ENCODE measurements at regions not wholly inside any gene's neighbourhood (a gene's known extent, or its start where the extent isn't known, plus 50 kb on each side); places are given as distances from the start of the nearest gene placed in this dataset.
"Not testable (repeated sequence)": the region's sequence is repeated elsewhere in the genome, so short reads cannot be mapped to it uniquely, and the experiment has no call there.

DNA sequence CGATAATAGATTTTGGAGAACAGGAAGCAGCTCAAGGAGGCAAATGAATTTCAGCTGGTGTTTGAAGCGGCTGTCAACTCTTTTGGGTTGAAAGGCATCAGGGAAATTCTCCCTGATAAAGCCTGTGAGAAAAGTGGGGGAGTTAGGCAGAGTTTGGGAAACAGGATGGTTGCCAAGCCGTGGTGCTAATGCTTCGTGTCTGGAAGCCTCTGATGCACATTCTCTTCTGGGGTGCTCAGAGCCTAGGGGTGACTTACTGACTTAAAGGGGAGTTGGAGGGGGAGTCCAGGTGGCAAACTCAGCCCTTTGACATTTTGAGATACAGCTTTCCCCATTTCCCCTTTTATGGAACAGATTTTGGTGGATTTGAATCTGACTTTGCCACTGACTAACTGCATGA, 202.5 kb upstream of the CLINT1 start:
- no peak for DNase-seq (ENCODE audit: low read depth, low spot score)
- H3K27ac ChIP-seq, result no peak overlapping the region

DNA sequence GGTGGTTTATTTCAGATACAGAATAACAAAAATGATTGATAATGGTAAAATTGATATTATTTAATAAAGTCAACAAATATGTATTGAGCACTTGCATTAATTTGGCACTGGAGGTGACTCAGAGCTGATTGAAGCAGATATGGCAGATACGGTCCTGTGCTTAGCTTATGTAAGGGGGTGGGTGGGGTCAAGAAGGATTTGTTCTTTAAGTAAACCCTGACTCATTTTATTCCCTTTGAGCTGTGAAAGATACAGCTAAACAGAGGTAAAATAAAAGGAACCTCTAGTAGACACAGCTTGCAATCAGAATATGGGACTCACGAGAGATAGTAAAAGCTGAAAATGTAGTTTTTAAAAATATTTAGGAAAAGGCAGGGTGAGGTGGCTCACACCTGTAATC, 201.3 kb upstream of the CLINT1 start:
- peak; percentile 58 for DNase-seq (ENCODE audit: low read depth, low spot score)
- H3K27ac ChIP-seq, result peak overlapping the region; percentile 28

DNA sequence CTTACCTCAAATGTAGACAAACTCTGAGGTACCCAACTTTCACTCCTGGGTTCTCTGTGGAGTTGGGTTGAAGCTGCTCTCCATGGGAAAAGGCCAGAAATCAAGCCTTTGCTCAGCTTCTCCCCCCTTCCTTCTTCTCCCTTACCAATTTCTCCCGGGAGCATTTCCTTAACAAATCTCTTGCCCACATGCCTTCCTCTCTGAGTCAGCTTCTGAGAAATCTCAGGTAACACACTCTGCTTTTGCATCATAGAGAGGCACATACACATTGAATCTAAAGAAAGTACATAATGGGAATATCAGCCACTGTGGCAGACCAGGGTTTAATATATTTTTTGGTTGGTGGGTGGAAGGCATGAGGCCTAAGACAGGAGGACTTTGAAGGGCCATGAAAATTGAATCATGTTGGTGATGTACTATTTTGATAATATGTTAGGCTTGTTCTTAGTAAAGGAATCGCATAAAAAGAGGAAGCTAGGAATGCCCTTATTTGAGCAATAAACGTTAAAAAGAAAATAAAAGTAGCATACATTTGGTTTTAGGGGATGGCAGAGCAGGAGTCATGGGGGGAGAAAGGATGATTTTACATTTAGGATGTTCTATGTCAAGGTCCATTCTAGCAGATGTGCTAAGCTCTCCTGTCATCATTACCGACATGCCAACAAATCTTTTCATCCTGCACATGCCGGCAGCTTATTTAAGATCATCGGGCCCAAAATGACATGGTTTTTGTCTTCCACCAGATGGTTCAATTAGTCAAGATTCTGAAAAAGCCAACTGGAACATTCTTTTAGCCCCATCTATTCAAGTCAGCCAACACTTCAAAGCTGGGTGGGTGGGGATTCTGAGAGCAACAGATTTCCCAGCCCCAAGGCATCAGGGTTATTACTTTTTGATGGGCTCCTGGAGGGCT, 199.5 kb upstream of the CLINT1 start:
- H3K27ac ChIP-seq, result peak overlapping the region; percentile 85
- DNase-seq (ENCODE audit: low read depth, low spot score), result no peak

DNA sequence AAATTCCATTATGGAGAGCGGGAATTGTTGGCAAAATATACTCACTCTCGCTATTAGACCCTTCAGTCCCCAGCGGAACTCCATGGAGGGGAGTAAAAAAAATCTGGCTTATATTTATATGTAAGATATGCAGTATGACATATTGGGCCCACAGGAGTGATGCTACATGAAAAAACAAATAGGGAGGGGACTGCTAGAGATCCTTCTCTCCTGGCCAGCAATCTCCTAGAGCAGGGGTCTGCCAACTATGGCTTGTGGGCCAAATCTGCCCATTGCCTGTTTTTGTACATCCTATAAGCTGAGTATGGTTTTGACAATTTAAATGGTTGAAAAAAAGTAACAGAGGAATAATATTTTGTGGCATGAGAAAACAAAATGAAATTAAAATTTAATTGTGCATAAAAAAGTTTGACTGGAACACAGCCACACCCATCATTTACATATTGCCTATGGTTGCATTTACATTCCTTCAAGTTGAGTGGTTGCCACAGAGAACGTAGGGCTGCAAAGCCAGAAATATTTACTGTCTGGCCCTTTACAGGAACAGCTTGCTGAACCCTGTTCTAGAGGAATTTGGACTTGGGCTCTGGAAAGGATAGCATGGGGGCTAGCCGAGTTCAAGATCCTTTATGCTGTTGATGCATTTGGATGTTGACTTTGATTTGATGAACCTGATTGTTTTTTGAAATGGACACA, 197.3 kb upstream of the CLINT1 start:
- DNase-seq (ENCODE audit: low read depth, low spot score), result no peak
- H3K27ac ChIP-seq, result peak overlapping the region; percentile 85

DNA sequence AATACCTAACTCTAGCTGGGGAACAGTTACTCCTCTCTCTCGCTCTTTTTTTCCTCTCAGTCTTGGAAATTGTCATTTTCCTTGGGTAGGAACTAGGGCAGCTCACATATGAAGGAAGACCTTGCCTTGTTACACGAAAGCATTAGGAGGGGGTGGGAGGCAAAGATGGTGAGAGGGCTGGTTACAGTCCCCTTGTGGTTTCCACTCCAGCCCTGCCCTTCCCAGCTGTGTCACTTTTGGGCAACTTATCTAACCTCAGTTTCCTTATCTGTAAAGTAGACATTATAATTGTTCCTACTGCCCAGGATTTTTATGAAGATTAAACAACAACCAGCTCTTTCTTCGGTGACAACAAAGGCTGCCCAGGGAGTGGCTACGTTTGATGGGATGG, 196.2 kb upstream of the CLINT1 start:
- no peak for DNase-seq (ENCODE audit: low read depth, low spot score)
- peak overlapping the region; percentile 85 for H3K27ac ChIP-seq

DNA sequence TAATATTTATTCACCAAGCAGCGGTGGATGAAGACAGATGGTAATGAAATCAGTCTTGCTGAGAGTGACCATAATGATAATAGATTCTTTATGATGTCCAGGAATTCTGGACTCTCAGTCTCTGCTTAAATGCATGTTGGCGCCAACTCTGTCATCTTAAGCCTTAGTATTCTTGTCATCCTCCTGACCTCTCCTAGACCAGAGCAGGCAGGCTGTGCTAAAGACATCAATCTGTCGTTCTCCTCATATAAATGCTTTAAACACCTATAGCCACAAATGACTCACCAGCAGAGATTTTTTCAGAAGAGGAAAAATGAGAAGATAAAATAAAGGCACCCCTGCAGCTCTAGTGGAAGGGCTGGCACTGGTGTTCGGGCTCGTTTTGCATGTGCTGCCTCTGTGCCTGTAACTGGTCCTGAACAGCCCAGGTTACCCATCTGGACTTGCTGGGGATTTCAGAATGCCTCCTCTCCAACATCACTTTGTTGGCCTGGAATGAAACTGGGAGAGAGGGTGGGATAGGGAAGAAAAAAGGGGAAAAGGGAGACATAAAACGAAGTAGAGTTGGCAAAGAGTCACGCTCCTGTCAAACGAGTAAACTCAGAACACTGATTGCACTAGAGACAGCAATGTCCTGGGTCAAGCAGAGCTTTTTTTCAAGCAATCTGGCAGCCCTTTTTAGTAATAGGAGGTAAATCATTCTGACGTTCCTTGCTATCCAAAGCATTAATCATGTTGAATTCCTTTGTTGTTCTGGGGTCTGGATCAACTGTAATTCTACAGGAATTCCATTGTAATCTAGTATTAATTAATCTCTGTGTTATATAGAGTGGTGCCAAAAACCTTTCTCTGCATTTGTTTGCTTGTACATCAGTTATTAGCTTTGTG, 195.5 kb upstream of the CLINT1 start:
- no peak for DNase-seq (ENCODE audit: low read depth, low spot score)
- H3K27ac ChIP-seq, result peak overlapping the region; percentile 85

DNA sequence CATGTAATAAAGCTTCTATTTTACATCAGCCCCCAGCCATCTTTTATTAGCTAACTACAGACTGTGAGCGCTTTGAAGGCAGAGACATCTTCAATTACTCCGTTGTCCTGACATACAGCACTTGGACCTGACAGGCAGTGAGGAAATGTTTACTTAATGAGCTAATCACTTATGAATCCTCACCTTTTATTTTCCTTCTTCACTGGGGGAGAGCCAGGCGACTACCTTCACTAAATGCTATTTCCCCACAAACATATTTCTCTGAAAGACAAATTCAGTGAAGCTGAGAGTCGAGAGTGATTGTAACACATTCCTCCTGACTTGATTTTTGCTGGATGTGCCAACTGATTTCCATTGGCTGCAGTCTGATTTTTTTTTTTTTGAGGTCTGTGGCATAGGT, 192.1 kb upstream of the CLINT1 start:
- peak overlapping the region; percentile 41 for H3K27ac ChIP-seq
- DNase-seq (ENCODE audit: low read depth, low spot score), result peak; percentile 36

DNA sequence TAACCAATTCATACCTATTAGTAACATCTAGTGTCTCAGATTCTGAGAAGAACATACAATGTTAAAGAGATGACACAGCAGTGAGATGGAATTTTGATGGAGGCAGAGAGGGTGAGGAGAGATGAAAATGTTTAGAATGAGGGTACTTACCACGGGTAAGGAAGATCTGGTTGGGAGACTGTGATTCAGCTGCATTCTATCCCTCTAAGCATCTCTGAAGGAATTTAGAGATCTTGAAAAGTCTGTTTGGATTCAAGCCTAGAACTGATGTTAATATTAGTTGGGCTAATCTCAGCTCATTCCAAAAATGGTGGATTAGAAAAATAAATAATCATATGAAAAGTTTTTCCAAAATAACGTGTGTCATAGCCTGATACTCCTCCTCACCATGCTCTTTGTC, 191.5 kb upstream of the CLINT1 start:
- peak overlapping the region; percentile 41 for H3K27ac ChIP-seq
- DNase-seq (ENCODE audit: low read depth, low spot score), result no peak

DNA sequence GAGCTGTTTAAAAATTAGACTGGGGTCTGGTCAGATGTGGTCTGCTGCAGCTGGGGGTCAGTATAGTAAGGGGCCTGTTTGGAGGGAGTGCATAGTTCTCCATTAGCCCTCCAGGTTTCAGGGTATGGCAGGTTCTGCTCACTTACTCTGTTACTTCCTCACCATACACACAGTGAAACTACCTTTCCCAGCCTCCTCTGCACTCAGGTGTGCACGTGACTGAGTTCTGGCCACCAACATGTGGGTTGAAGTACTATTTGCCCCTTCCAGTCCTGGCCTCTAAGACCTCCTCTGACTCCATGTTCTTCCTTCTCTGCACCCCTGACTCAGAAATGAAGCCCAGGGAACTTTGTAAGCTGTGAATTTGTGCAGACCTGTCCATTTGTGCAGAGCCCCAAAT, 190.5 kb upstream of the CLINT1 start:
- no peak overlapping the region for H3K27ac ChIP-seq
- no peak for DNase-seq (ENCODE audit: low read depth, low spot score)

DNA sequence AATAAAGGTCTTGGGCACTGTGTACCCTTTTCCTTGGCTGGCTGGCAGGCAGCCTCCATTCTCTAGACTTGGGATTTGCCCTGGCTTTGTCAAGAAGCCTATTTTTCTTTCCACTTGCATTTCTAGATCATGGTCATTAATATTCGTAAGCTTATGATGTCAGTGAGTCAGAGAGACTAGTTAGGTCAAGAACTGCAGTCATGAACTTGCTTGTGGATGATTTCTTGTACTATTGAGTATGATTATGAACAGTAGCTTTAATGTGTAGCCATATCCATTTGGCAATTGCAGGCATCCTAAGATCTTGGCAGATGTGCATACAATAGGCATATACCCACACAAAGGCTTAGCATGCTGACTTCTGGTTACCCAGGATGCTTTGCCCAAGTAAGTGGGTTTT, 186.8 kb upstream of the CLINT1 start:
- no peak for DNase-seq (ENCODE audit: low read depth, low spot score)

DNA sequence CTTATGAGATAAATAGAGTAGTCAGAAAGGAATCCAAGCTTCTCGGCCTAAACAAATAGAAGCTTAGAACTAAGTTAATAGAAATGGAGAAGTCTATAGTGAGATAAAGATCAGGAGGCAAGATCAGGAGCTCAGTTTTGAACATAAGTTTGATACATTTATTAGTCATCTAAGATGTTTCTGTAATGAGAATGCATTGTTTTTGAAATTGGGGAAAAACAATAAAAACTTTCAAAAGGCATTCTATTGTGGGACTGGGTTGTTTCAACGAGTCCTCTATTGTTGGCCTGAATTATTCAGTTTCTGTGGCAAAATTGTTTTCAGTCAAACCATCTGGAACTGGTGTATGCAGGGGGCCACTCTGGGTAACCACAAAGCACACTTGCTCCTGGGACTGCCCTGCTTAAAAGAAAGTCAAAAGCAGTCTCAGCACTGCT, 181.0 kb upstream of the CLINT1 start:
- no peak for DNase-seq (ENCODE audit: low read depth, low spot score)
- no peak overlapping the region for H3K27ac ChIP-seq

More for the DNA sequence above, 186.8 kb upstream of the CLINT1 start:
- H3K27ac ChIP-seq, result no peak overlapping the region

DNA sequence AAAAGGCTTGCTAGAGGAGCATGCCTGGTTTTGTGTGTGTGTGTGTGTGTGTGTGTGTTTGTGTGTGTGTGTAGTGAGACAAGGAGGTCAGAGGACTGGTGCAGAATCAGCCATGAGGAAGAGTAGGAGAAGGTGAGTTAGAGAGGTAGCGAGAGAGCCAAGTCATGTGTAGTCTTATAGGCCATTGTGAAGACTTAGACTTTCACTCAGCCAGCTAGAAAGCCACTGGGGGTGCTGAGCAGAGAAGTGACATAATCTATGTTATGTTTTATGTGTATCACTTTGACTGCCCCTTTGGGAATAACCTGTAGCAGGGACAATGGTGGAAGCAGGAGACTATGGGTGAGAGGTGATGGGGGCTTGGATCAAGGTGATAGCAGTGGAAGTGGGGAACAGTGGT, 180.5 kb upstream of the CLINT1 start:
- DNase-seq (ENCODE audit: low read depth, low spot score), result no peak
- no peak overlapping the region for H3K27ac ChIP-seq

DNA sequence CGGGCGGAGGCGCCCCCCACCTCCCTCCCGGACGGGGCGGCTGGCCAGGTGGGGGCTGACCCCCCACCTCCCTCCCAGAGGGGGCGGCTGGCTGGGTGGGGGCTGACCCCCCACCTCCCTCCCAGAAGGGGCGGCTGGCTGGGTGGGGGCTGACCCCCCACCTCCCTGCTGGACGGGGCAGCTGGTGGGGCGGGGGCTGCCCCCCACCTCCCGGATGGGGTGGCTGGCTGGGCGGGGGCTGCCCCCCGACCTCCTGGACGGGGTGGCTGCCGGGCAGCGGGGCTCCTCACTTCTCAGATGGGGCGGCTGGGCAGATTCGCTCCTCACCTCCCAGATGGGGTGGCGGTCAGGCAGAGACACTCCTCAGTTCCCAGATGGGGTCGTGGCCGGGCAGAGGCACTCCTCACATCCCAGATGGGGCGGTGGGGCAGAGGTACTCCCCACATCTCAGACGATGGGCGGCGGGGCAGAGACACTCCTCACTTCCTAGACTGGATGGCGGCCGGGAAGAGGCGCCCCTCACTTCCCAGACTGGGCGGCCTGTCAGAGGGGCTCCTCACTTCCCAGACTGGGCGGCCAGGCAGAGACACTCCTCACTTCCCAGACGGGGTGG, 178.1 kb upstream of the CLINT1 start:
- not testable (repeated sequence) for DNase-seq (ENCODE audit: low read depth, low spot score)

DNA sequence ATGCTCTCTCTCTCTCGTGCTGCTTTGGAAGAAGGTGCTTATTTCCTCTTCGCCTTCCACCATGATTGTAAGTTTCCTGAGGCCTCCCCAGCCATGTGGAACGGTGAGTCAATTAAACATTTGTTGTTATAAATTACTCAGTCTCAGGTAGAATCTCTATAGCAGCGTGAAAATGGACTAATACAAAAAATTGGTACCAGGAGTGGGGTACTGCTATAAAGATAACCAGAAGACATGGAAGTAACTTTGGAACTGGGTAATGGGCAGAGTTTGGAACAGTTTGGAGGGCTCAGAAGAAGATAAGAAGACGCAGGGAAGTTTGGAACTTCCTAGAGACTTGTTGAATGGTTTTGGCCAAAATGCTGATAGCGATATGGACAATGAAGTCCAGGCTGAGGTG, 175.6 kb upstream of the CLINT1 start:
- not testable (repeated sequence) for H3K27ac ChIP-seq; DNase-seq (ENCODE audit: low read depth, low spot score)

More for the DNA sequence above, 178.1 kb upstream of the CLINT1 start:
- H3K27ac ChIP-seq, result not testable (repeated sequence)

DNA sequence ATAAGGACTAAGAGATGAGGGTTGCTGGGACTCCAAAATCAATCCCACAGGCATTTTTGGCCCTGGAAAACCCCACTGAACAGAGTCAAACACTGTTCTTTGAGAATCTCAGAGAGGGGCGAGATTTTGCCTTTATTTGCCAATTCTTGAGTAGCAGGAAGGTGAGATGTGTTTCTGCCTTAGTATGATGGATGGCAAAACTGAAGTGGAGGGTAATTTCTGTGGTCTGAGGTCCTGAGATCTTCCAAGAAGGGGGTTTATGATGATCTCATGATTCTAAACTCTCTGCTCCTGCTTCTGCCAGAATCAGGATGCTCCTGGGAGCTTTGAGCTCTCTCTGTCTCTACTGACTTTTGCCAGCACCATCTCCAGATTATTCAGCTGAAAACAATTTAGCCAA, 174.8 kb upstream of the CLINT1 start:
- no peak overlapping the region for H3K27ac ChIP-seq
- DNase-seq (ENCODE audit: low read depth, low spot score), result no peak

DNA sequence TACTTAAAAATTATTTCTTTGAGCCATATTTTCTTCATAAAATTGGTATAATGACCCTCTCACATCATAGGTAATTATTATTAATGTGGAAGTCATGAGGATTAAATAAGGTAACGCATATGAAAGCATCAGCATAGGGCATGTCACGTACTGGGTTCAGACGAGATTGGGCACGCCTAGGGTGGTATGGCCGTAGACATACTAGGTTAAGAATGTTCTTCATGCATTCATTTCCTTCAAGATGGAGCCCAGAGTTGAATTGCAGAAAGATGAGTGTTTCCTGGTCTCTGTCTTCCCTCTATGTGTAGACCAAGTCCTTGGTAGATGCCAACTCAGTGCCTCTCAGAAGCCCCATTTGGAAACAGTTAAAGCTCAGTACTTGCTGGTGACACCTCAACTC, 174.1 kb upstream of the CLINT1 start:
- peak overlapping the region; percentile 9 for H3K27ac ChIP-seq

DNA sequence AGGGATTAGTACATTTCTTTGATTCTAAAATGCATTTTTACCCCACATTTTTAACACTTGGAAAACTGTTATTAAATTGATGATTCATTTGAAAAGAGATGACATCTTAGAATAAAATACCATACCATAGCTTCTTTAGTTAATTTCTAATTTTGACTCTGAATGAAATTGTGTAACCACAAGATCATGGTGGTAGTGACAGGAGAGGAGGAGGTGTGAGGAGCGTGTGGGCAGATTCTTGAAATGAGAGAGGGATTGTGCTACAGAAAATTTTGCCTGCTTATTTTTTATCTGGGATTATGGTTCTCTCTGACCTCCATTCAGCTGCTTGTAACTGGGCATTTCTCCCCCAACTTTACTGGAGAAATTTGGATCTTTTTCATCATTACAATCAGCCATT, 173.3 kb upstream of the CLINT1 start:
- no peak overlapping the region for H3K27ac ChIP-seq
- DNase-seq (ENCODE audit: low read depth, low spot score), result no peak

More for the DNA sequence above, 174.1 kb upstream of the CLINT1 start:
- no peak for DNase-seq (ENCODE audit: low read depth, low spot score)

DNA sequence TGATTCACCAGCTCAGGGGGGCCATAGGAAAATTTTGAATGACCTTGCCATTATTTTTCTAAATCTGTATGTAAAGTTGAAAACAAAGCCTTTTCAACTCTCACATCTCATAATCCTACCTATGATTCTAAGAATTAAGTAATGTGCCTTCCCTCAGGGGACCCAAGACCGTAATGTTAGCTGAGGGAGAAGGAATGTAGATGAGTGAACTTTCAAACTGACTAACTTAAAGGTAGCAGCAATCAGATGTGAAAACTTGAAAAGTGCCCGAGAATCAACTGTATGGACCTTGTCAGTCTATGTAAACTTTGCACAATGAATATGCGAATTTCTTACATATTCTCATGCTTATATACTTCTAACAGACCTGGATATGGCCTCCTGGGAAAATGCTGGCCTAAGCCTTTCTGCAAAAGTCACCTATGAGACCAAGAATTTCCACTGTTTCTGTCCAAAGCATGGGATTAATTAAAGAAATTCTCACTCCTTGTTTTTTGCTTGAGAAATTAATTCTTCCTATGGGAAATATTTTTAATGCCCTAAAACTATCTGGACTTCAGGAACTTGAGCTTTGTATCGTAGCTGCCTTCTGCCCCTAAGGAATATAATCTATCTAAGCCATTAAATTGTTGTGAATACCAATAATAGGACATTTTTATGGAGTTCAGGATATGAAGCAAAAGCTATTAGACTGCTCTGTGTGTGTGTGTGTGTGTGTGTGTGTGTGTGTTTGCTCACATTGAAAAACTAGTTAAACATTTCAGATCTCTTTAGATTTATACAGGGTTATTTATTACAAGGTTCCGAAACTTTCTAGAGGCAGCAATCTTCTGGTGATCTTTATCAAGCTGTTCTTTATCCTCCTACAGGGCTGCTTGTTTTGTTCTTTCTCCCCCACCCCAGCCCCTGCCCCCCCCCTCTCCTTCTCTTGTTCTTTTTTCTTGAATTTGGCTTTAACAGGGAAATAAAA, 169.1 kb upstream of the CLINT1 start:
- no peak overlapping the region for H3K27ac ChIP-seq
- DNase-seq (ENCODE audit: low read depth, low spot score), result no peak

All from epithelial cell of prostate (primary cell).